RWPE1 (cell line): ENCODE measurements at regions not wholly inside any gene's neighbourhood (a gene's known extent, or its start where the extent isn't known, plus 50 kb on each side); places are given as distances from the start of the nearest gene placed in this dataset.

Source experiments
- CTCF ChIA-PET: fragments of 350-600 bp; sonication (Branson Sonifier 250); formaldehyde crosslinking; extraction: SDS; loops from one replicate; lab custom pipeline; 2021; lab: Yijun Ruan, JAX
- POLR2A ChIA-PET: fragments of 400-600 bp; formaldehyde crosslinking; extraction: SDS; loops from one replicate; lab custom pipeline; 2020; ENCODE audit warnings: antibody characterized with exemption; ENCODE audit not compliant: low non-redundant PET; lab: Yijun Ruan, JAX
- DNase-seq: peaks from one replicate; pipeline ENCODE4 v3.0.0; 2012; ENCODE audit warnings: low spot score
- H3K27ac ChIP-seq: fragments of 450-650 bp; 2 replicates; pipeline ENCODE4 v1.5.1; 2017
- TF ChIP-seq, protein P1 (sequence below): fragments of 450-650 bp; conservative IDR thresholded peaks from 2 replicates; pipeline ENCODE4 v1.5.1; 2017; ENCODE audit warnings: low read depth, mild to moderate bottlenecking

DNA sequence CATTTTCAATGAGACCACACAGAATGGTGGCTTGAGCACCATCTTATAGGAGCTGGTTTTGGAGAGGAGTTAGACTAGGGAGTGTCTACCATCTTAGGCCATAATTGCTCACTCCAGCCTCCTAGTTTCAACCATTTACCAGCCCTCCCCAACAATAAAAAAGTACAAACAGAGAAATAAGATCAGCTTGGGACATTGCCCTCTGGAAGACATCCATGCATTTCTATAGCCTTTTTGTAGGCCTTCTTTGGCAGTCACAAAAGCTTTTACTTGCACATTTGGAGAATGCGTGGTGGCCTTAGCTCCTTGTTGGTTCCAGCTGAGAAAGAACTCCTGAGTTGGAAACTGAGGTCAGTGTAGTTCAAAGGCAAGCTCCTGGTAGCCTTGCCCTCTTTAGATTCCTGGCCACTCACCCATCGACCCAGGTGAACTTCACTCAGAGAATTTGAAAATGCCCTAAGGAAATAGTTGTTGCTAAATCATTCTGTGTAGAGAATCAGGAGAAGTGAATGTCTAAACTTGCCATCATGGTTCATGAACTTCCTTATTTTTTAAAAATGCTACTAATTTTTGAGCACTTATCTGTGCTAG is 301.7 kb upstream of the PROX1 start:
- ChIA-PET CTCF (no interaction called here), POLR2A (no interaction called here)
- TF ChIP-seq, protein P1, sequence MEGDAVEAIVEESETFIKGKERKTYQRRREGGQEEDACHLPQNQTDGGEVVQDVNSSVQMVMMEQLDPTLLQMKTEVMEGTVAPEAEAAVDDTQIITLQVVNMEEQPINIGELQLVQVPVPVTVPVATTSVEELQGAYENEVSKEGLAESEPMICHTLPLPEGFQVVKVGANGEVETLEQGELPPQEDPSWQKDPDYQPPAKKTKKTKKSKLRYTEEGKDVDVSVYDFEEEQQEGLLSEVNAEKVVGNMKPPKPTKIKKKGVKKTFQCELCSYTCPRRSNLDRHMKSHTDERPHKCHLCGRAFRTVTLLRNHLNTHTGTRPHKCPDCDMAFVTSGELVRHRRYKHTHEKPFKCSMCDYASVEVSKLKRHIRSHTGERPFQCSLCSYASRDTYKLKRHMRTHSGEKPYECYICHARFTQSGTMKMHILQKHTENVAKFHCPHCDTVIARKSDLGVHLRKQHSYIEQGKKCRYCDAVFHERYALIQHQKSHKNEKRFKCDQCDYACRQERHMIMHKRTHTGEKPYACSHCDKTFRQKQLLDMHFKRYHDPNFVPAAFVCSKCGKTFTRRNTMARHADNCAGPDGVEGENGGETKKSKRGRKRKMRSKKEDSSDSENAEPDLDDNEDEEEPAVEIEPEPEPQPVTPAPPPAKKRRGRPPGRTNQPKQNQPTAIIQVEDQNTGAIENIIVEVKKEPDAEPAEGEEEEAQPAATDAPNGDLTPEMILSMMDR, result no peak
- DNase-seq, result no peak
- no peak overlapping the region for H3K27ac ChIP-seq

DNA sequence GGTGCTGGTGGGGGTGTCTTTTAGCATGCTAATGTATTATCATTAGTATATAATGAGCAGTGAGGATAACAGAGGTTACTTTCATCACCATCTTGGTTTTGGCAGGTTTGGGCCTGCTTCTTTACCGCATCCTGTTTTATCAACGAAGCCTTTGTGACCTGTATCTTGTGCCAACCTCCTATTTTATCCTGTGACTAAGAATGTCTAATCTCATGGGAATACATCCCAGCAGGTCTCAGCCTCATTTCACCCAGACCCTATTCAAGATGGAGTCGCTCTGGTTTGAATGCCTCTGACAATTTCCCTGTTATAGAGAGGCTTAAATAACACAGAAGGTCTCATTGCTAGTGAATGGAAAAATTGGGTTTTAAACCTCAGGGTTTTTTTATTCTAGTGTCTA is 300.8 kb upstream of the PROX1 start:
- no peak overlapping the region for H3K27ac ChIP-seq
- no peak for DNase-seq
- TF ChIP-seq, protein P1, result no peak
- CTCF ChIA-PET, result no interaction called here
- POLR2A ChIA-PET, result no interaction called here

DNA sequence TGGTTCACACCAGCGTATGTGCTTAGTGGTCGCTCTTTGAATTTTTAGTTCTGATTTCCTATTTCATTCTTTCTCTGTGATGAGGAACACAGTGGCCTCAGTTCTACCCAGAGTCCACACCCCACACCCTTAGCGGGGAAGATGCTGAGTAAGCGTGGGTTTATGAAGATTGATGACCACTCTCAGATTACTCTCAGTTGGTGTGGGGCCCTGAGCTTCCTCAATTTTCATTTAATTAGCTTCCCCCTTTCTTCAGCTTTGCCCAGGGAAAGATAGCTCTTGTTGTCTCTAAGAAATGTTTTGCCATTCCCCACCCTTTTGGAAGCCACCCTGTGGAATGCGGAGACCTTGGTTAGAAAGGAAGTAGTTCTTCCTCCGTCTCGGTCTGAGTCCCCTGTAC is 299.9 kb upstream of the PROX1 start:
- DNase-seq, result no peak
- CTCF ChIA-PET, result no interaction called here
- TF ChIP-seq, protein P1, result no peak
- no peak overlapping the region for H3K27ac ChIP-seq
- POLR2A ChIA-PET, result no interaction called here

DNA sequence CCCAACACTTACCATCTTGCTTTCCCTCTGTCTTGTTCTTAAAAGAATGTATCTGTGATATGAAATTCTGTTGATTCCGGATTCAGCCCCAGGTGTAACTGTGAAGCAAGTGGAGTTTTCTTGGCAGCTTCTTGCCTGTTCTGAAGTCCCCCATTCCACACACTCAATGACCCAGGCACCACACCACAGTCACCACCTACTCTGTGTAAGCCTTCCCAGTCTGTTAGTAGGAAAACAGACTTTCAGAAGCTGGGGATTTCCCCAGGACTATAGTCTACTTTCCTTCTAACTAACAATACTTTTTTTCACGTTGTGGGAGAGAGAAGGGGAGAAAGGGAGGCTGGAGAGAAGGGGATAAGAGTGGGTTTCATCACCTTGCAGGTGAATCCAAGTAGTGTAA is 299.1 kb upstream of the PROX1 start:
- CTCF ChIA-PET, result no interaction called here
- POLR2A ChIA-PET, result no interaction called here

DNA sequence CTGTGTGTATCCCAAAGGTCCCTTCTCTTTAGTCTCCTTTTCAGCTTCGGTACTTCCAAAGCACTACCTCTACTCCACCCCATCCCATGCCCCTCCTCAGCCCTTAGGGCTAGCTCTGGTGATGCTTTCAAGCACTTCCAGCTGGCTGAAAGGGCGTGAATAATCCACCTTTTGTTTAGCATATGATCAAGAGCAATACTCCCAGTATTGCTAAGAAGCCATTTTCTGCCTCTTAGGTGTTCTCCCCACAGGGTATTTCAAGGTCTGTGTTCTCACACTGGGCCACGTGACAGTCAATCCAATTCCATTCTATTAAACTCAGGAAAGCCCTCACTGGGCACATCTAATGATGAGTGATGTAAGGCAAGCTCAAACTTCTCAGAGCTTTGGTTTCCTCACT is 298.5 kb upstream of the PROX1 start:
- DNase-seq, result no peak
- TF ChIP-seq, protein P1, result no peak
- ChIA-PET POLR2A (no interaction called here), CTCF (no interaction called here)
- no peak overlapping the region for H3K27ac ChIP-seq

More for the DNA sequence above, 299.1 kb upstream of the PROX1 start:
- no peak overlapping the region for H3K27ac ChIP-seq
- TF ChIP-seq, protein P1, result no peak
- DNase-seq, result no peak

DNA sequence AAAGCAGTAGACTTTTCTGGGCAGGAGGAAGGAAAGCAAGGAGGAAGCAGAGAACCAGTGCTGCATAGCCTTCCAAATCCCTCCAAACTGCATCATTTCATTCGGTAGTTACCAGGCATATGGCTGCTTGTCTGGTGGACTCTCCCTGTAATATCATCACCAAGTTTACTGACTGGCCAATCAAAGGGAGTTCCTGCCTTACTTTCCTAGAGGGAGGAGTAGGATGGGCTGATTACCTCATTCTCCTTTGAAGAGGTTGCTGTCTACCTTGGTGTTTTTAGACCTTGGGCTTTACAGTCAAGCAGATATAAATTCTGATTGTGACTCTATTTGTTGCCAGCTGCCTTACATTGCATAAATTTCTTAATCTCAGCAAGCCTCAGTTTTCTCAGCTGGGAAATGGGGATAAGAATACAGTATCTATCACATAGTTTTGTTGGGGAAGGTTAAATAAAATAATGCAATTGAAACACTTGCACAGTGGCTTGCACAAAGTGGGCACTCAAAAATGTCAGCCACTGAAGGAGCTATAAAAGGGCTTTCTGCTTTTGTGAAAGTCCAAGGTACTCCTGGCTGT is 297.3 kb upstream of the PROX1 start:
- CTCF ChIA-PET, result no interaction called here
- no peak overlapping the region for H3K27ac ChIP-seq
- POLR2A ChIA-PET, result no interaction called here

More for the DNA sequence above, 297.3 kb upstream of the PROX1 start:
- TF ChIP-seq, protein P1, result no peak
- DNase-seq, result no peak
